Limb (tissue), 2 donors: ENCODE measurements at regions not wholly inside any gene's neighbourhood (a gene's known extent, or its start where the extent isn't known, plus 50 kb on each side); places are given as distances from the start of the nearest gene placed in this dataset.

Experiments
- DNase-seq, 2 donors: peaks; one replicate each; pipeline ENCODE4 v3.0.0-alpha.2; 2016; ENCODE audit errors: extremely low spot score in 2 of 2

DNA sequence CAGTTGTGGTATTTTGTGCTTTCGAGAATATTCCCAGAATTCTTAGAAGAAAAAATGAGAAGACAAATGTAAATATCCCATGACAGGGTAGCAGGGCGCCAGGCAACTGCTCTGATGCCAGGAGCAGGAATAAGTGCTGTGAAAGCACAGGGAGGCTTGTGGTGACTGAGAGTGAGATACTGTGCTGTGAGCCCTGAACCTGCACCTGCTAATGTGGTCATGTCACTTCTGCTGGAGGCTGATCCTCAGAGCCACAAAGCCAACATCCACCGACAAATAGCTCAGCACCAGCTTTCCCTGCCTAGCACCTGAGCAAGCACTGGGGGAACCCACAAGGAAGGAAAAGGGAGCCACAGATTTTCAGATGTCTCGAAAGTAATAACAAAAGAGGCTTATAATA, 368.6 kb upstream of the CDH4 start:
- no peak for DNase-seq

DNA sequence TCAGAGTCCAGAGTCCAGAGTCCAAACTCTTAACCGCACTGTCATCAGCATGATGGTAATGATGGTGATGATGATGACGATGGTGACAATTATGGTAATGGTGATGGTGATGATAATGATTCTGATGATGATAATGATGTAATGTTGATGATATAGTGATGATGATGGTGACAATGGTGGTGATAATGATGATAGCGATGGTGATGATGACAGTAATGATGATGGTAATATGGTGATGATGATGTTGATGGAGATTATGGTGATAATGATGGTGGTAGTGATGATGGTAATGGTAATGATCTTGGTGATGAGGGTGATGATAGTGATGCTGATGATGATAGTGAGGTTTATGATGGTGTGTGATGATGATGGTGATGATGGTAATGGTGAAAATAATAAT, 367.8 kb upstream of the CDH4 start:
- DNase-seq, result no peak

DNA sequence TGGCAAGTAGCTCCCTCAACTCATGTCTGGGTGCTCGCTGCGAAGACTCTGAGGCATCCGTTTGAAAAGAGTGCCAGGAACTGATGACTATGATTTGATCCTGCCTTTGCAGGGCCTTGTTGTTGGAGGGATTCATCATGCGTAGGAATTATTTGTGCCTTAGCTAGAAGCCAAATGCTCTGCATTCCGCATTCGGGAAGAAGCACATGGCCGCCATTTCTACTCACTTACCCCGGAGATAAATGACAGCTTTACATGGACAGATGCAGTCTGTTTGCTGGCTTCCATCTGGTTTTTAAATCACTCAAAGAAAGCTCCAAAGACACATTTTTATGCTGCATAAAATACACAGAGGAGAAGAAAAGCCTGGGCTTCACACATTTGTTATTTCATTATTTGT, 363.3 kb upstream of the CDH4 start:
- peak in 1 of 2 donors; percentile 23 for DNase-seq

DNA sequence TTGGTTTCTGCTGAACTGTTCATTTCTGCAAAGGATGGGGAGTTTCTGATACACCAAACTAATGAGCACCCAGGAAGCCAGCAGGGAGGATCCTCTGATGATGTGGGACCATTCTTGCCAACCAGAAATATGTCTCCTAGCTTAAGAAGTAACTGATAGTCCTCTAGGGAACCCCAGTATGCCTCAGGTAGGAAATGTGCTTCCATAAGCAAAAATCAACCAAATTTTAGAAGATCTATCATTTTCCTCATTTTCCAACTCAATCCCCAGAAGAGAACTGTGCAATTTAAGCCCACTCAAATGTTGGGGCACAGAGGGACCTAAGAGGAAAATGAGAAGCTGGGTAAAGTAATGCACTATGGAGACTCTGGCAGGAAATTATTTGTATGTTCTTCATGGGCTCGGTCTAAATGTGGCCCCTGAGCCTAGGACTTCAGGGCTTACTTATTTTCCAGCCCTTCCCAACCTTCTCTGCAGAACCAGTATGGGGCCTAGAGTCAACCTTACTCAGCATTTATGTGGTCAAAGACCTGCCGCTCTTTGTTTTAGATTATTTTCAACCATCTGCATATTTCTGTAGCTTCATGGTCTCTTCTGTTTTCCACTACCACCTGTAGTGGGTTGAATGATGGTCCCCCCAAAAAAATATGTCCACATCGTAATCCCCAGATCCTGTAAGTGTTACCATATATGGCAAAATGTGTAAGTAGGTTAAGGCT, 359.8 kb upstream of the CDH4 start:
- no peak for DNase-seq

DNA sequence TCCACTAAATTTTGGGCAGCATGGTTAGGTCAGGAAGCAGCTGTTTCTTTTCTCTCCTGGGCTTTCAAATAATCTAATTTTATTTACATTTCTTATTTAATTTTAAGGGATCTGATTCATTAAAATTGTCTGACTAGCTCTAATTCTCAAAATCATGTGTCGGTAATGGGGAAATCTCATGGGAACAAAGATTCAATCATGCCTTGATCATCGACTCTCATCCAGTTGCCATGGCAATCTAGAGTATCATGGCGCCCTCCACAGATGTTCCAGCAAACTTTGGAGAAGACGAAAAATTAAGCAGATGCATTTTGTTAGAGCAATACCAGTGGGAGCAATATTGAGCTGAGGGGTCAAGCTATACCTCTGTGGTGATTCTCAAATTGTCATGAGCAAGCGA, 358.0 kb upstream of the CDH4 start:
- no peak for DNase-seq

DNA sequence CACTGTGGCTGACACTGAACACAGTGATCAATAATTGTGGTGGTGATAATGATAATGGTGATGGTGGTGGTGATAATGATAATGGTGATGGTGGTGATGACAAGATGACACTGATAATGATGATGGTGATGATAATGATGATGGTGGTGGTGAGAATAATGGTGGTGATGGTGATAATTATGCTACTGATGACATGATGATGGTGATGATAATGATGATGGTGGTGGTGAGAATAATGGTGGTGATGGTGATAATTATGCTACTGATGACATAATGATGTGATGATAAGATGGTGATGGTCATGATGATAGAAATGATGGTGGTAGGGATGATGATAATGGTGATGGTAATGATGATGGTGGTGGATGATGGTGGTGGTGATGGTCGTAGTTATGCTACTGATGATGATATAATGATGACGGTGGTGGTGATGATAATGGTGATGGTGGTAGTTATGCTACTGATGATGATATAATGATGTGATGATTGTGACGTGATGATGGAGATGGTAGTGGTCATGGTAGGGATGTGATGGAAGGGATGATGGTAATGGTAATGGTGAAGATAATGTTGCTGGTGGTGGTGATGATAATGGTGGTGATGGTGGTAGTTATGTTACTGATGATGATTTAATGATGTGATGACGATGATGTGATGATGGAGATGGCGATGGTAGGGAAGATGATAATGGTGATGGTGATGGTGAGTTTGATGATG, 356.5 kb upstream of the CDH4 start:
- DNase-seq, result no peak

DNA sequence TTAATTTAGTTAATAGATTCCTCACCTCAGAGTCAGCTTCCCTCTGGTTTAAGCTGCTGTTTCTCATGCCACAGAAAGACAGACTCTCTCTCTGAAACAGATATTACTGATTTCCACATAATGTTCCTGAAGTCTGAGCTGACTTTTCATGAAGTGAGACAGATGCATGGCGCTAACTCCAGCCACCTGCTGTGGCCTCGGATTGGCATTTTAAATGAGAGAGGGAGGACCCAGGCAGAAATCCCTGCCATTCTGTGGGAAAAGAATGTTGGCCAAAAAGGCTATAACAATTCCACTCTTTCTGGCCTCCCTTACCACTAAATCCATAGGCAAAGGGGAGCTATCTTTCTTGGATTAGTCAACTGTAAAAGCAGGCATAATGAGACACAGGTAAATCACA, 354.1 kb upstream of the CDH4 start:
- no peak for DNase-seq

DNA sequence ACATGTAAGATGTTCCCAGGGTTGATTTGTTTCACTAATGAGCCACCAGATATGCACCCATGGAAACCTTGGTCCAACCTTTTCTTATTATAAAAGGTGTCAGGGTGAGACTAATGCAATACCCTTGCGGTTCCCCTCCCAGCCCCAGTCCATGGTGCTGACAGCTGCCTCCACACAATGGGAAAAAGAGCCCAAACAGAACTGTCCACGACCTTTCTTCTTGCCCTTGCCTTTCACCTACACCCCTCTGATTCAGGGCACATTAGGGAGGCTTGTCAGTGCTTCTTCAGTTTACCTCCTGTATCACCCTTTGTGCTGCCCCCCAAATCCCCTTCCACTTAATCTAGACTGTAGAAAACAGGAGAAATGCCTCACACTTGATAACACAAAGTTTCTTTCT, 352.7 kb upstream of the CDH4 start:
- DNase-seq, result no peak

DNA sequence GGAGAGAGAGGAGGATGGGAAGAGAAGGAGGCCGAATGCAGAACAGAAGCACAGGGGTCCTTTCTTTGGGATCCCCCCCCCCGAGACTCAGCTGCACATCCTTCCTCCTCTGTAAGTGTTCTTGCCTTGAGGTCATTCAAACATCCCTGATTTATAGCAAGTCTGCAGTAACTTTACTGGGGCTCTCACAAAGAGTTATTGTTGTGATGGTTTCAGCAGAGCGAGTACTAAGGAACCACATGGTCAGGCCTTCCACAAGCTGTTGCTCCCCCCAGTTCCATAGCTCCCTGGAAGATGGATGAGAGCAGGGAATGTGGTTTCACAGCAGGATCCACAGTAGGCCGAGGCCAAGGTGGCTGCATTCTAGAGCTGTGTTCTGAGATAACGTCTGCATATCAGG, 351.4 kb upstream of the CDH4 start:
- DNase-seq, result peak in 1 of 2 donors; percentile 37

DNA sequence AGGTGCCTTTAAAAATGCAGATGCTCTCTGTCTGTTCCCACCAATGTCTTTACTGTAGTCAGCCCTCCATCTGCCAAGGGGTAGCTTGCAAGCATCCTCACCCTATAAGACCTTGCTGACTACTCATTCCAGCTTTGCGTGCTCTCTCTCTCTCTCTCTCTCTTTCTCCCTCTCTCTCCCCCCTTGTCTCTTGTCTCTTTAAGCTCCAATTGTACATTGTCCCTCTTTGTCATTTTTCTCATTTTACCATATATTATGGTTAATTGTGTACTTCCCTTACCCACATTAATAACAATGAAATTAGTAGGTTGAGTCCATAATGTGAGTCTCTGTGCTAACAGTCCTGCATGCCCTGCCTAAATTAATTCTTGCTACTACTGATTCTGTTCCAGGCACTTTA, 350.2 kb upstream of the CDH4 start:
- DNase-seq, result no peak

DNA sequence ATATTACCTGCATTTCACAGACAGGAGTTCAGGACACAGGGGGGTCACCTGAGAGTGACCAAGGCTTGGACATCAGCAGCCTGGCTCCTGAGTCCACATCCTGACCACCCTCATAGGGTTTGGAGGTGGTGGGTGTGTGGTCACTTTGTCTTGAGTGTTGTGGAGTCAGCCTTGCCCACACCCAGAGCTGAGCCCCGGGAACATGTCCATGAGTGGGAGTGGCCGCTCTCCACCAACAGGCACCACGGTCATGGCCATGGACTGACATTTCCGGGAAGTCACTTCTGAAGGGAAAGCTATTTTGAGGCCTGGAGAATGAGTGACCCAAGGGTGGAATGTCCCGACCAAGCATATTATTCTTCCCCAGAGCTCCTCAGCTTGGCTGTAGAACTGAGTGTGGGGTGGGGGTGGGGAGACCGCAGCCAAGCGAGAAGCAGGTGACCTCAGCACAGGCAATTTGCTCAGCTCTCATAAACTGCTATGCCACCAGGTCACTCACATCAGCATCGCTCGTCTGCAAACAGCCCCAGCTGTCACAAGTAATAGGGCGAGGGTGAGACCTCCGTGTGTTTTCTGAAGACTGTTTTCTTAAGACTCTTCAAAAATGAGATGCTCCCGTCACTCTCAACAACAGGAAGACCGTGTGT, 348.6 kb upstream of the CDH4 start:
- no peak for DNase-seq

DNA sequence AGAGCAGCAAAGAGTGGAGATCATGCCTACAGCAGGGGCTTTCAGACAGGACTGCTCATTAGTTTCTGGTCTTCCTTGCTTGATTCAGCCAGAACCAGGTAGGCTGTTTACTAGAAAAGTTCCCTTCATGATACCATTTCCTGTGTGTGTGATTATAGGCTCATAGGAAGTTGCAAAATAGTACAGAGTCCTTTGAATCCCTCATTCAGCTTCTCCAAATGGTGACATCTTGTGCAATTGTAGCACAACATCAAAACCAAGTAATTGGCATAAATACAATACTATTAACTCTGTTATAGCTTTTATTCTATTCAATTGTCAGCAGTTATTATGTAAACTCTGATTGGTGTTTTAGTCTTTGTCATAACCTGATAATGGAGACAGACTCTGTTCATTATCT, 347.3 kb upstream of the CDH4 start:
- no peak for DNase-seq

DNA sequence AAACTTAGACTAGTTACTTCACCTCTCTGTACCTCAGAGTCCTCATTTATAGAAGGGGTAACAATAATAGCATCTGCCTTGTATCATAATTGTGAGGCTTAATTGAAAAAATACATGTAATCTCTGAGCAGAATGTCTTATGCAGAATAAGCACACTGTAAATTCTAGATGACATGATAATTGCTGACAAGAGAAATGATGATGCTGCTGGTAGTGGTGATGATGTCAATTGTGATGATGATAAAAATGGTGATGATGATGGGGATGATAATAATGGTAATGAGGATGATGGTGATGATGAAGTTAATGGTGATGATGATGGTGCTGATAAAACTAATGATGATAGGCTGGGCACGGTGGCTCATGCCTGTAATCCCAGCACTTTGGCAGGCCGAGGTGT, 346.1 kb upstream of the CDH4 start:
- DNase-seq, result no peak

DNA sequence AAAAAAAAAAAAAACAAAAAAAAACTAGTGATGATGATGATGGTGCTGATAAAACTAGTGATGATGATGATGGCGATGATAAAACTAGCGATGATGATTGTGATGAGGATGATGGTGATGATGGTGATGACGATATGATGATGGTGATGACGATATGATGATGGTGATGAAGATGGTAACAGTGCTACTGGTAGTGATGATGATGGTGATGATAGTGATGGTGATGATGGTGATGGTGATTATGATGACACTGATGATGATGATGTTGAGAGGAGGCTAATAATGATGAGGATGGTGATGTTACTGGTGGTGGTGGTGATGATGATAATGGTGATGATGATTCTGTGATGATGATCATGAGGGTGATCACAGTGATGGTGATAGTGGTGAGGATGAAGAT, 345.5 kb upstream of the CDH4 start:
- no peak for DNase-seq

DNA sequence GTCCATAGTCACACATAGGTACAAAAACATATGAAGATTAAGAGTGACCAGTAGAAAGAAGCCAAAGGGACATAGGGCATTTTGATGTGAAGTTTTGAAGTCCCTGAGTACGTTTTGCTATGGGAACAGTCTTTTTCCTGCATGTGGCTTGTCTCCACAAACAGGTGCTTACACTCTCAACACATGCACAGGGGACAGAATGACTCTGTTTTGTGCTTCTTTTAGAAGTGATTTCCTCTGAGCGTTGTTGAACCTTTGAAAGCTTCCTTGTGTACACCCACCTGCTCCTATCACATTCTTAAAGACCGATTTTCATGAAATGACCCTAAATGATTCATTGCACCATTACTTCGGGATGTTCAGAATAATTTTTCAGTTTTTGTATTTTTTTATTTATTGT, 338.8 kb upstream of the CDH4 start:
- no peak for DNase-seq

DNA sequence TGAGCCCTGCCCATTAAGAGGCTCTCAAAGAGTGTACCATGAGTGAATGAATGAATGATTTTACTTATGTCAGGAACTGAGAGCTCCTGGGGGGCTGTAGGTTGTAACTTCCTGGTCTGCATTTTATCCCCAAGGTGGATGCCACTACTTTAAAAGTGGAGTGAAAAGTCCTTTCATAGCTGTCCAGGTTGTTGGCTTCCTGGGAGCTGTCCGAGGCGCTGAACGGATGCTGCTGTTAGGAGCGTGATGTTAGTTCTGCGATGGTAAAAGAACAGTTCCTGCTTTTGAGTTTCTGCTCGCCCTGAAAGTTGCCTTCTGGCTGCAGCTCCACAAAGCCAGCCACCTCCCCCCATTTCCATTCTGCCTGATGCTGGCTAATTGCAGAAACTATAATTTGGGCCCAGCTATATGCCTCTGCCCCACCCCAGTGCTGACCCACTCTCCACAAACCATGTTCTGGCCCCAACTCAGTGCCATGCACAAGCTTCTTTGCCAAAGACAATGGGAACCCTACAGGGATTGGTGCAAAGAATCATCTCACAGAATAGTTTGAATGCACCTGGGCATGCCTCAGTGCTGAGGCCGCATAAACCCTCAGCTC, 330.9 kb upstream of the CDH4 start:
- DNase-seq, result no peak

DNA sequence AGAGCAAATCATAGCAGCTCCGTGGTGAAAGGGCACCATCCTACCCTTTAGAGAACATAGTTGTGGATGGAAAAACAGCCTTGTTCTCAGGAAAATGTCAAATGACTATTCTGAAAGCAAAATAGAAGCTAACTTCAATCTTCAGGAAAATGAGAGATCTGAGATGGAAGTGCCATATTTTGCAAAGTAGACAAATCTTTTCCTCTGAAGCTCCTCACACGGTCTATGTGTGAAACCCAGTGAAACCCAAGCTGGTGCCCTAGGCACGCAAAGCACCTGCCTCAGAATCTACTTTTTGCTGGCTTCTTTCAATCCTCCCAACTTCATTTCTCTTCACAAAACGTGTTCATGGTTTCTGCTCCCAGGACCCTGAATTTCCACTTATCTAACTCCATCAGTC, 325.2 kb upstream of the CDH4 start:
- no peak for DNase-seq

DNA sequence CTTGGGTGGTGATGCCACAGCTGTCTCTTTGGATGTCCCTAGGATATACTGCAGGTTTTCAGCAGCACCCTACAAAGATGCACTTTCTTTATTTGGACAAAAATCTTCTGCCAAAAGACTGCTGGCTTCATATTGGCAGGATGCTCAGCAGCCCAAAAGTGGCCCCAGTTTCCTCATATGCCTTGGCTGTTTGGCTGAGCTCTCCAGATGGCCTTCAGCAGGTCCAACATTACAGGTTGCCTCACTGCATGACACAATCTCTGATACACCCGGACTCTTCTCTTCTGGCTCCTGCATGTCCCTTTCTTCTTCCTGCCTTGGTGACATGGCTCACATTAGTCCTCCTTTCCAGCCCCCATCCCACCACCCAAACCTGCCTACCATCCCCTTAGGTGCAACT, 323.7 kb upstream of the CDH4 start:
- no peak for DNase-seq

DNA sequence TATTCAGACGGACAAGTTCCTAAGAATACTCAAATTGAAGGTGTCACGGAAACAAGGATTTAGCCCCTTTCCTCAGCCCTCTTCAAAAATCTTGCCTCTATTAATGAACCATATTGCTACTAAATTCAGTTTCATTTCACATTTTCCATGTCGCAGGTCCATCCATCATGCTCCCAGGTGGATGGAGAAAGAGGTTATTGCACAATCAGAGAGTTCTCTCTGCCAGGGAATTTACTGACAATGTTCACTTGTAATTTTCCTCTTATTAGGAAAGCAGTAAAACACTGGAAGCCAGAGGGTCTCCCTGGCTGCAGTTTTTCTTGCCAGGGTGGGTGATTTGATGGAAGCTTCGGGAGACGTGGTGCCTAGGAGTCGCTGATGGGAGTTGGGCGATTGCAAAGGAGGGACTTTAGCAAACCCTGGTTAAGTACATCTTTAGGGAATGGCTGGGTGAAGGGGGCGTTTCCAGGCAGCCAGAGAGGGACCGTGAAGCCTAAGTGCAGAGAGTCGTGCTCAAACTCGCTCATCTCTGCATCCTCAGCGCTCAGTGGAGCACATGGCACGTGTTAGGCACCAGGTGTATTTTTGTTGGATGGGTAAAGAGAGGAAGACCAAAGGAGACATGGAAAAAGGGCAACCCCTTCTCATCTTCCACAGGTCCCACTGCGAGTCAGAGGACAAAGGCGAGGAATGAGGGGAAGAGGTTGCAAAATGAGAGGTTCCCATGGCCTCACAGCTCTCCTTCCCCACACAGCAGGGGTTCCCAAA, 321.9 kb upstream of the CDH4 start:
- DNase-seq, result no peak

DNA sequence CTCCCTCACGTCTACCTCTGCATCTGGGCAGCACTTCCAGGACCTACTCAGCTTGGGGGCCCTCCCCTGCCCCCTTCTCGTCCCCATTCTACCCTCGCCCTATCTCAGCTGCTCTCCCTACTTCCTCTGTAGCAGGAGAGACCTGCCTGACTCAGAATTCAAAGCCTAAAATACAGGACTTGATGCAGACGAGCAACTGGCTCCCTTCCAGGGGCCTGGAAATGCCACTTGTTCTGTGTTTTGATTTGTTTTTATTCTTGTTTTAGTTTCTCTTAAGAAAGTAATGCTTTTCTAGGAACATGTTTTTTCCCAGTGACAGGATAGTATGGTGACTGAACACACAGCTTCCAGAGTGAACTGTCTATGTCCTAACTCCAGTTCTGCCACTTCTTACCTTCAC, 320.4 kb upstream of the CDH4 start:
- DNase-seq, result no peak

DNA sequence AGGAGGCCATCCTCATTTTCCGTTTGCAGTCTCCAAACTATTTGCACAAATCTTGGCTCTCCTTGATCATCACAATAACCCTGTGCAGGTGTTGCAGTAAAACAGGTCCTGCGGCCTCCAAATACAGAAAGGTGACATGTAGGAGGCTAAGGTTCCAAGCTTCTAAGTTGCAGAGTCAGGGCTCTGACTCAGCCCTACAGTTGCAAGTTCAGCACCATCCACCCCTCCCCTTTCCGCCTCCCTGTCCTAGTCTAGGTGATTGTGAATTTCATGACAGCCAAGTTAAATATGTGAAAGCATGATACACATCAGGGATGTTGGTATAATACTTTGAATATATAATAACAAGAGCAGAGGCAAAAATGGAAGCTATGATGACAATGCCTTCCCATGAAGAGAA, 317.3 kb upstream of the CDH4 start:
- no peak for DNase-seq

DNA sequence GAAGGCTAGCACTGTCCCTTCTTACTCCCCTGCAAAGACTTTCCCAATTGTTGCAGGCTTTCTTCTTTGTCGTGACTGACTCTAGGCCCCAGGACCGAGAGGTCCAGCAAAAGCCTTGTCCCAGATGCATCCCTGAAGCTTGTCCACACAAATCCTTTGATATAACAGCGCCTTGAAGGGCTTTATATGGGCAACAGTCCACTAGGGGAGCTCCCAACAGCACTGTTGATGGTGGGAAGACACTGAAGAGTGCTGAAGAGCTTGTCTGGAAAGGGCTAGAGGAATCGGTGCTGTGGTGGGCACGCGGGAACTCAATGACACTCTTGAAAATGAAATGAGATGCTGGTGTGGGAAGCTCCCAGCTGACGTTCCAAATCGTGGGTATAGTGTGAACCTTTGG, 316.1 kb upstream of the CDH4 start:
- no peak for DNase-seq
